HG02885 (cell line): ENCODE measurements at regions not wholly inside any gene's neighbourhood (a gene's known extent, or its start where the extent isn't known, plus 50 kb on each side); places are given as distances from the start of the nearest gene placed in this dataset.
"Not testable (repeated sequence)": the region's sequence is repeated elsewhere in the genome, so short reads cannot be mapped to it uniquely, and the experiment has no call there.

ENCODE experiments used
- ATAC-seq: cut with Tn5 transposase; IDR thresholded peaks from one replicate; pipeline ENCODE4 v1.9.1; 2021; ENCODE audit warnings: mild to moderate bottlenecking; ENCODE audit not compliant: unreplicated experiment, poor library complexity

GRCh38 chr10:117601716-117602115 lies 59.2 kb downstream of the EMX2 start:
- ATAC-seq = no peak

DNA sequence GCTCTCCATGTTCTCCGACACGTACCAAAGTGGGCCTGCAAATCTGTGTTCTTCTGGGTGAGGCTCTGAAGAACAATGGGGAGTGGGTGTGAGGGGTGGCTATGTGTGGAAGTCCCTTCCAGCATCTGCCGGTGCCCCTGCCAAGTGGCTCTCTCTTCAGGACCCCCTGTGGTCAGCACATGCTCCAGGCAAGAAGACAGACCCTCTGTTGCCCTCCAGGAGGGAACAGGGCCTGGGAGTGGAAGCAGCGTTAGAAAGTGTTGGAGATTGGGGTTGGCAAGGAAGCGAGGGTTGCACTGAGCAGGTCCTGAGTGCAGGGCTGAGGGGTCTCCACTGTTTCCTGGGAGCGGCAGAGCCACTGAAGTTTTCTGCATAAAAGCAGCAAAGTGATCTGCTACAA lies 60.5 kb downstream of the EMX2 start:
- no peak for ATAC-seq

DNA sequence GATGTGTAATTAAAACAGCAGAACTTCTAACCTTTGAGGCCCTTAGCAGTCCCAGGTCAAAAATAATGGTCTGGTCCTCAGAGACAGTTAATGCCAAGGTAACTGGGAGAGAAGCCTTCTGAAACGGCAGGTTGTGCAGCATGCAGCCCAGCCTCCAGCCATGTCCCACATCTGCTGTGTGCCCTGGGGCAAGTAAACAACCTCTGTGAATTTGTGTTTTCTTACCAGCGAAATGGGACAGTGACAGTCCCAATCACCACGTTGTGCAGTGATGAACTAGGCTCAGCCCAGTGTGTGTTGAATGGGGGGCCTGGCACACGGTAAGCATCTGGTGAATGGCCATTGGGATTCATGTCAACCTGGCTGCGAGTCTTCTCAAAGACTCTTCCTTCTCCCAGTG lies 61.2 kb downstream of the EMX2 start:
- no peak for ATAC-seq

DNA sequence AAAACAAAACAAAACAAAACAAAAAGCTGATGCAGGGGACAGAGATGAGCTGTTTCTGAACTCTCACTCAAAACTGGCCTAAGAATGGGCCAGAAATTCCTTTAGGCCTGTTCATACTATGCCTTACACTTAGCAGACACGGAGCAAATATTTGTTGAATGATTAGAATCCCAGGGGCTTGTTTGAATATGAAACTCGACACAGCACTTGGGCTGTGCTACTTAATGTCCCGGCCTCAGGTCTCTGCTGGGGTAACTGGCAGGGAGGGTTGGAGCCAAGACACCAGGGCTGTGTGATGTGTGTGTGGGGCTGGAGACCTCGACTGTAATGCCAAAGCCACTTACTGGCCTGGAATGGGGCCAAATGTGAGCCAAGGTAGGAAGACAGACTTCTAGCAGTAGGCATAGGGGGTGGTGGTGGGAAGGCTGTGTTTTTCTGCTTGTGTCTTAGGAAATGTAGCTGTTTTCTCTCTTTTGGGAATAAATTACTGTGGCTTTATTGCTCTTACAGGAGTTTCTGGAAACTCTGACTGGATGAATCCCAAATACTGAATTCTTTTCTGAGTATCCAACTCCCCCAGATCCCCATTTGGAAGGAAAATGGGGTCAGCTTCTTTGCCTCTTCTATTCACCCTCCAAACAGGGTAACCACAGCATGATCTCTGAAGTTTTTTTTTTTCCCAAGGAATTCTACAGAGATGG lies 66.7 kb downstream of the EMX2 start:
- ATAC-seq = peak; percentile 39

GRCh38 chr10:117609796-117610170 lies 67.2 kb downstream of the EMX2 start:
- no peak for ATAC-seq

DNA sequence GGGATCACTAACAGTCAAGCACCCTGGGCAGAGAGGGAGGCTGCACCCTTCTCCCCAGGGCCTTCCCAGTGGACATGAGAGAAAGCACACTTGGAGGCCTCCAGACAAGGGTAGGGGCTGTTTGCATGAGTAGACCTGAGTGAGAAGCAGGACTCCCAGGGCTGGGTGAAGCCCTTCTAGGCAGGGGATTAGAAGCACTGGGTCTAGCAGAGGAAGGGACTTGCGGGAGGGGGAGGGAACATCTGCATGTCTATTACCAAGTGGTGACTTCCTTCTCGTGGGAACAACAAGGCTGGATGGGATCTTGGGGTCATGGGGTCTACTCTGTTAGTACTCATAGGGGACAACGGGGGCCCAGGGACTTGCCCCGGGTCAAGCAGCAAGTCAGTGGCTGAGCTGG lies 67.8 kb downstream of the EMX2 start:
- ATAC-seq = no peak

DNA sequence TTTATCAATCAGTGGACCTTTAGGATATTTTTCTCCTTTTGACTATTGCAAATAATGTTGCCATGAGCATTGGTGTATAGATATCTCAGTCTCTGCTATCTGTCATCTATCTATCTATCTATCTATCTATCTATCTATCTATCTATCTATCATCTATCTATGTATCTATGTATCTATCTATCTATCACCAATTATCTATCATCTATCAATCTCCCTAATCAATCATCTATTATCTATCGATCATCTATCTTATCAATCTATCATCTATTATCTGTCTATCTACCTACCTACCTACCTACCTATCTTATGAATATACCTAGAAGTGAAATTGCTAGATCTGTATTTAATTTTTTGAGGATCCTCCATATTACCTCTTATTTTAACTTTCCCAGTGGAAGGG lies 69.6 kb downstream of the EMX2 start:
- no peak for ATAC-seq

GRCh38 chr10:117615649-117616048 lies 73.1 kb downstream of the EMX2 start:
- ATAC-seq = no peak

DNA sequence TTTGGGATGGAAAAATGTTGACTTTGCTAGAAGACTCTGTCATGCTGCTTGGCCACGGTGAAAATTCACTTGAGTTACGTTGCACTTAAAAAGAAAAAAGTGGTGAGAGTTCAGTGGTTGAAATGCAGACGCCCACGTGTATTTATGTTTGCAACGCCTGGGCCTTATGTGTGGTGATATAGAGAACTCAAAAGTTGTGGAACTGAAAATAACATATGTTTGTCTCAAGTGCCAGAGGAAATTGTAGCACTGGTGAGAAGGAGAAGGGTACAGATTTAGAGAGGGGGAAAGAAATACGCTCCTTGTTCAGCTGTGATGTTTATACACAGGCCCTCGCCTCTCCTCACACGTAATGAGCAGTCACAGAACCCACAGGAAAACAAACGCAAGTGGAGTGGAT lies 73.6 kb downstream of the EMX2 start:
- peak; percentile 91 for ATAC-seq

DNA sequence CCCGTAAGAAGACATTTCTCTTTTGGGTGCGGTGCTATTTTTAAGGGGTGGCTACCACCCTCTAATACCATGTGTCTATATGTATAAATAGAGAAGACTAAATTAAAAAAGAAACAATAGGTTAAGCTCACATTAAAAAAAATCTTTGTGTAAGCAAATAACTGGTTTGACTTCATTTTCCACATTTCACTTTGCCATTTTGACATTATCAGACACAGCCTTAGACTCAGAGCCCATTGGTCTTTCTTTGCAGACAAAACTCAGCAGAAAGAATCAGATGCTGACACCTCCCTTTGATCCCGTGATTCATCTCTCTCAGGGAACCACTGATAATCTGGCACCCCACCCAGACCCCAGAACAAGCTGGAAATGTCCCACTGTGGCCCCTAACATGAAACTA lies 74.5 kb downstream of the EMX2 start:
- ATAC-seq = no peak

DNA sequence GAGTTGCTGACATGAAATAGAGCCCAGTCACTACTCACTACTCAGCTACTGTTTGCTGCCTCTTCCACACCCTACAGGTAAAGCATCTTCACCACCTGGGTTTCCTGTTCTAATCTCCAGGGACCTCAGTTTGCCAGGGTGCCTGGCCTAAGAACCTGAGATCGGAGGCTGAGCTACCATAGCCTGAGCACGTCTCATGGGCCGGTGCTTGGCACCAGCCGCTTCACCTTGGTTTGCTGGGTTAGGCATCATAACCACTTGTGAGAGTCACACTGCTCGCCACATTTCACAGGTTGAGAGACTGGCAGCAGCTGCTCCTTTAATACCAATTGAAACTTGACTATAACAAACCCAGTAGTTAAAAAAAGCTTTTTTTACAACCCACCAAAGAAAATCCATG lies 75.1 kb downstream of the EMX2 start:
- ATAC-seq = no peak

- ATAC-seq = no peak
Observed at GRCh38 chr10:117619223-117619622, 76.7 kb downstream of the EMX2 start.

DNA sequence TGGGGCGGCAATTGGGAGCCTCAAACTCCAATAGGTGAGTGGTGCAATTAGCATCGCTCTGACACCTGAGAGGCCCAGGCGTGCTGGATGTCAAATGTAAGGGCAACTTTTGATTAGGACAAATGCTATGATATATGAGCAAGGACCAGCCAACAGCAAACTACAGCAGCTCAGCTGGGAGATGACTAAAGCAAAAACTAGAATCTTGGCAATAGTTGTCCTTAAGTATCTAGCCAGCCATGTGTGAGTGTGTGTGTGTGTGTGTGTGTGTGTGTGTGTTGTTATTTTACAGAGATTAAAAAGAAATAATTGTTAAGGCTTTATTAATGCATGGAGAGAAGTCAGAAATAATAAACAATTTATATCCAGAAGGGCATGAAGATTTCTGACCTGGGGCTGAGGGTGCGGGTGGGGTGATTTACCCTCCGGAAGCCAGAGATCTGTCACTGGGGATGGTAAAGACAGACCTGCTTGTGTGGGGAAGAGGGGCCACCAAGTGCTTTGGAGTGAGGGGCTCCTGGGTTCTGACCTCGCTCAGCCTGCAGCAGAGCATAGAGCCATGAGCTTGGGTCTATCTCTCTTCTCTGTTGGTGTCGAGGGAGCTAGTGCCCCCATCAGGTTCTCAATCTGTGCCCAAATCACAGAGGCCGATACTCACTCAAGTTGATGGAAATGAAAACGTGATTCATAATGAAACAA lies 77.3 kb downstream of the EMX2 start:
- no peak for ATAC-seq

- no peak for ATAC-seq
Observed at GRCh38 chr10:117621196-117621595, 78.7 kb downstream of the EMX2 start.

DNA sequence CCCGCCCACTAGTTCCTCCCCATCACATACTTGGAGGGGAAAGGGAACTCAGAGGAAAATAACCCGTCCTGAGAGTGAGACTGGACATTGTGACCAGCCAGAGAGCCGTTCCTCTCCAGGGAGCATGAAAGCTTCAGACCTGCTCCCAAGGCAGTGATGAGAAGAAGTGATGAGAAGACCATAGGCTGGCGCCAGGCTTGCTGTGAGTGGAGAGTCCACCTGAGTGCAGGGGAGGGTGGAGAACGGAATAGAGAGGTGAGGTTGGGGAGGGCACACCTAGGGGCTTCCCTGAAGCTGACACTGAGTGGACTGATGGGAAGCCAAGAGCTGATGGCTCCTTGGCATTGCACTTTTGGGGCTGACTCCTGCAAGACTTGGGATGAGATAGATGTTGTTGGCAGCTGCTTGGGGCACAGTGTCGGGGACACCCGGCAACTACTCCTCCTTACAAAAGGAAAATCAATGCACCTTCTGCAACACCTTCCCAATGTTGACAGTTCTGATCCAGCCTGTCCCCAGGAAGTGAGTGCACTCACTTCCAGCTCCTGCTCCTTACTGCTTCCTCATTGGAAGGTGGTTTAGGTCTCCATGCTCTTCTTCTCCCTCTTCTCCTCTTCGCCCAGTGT lies 79.4 kb downstream of the EMX2 start:
- no peak for ATAC-seq

- no peak for ATAC-seq
Observed at GRCh38 chr10:117622471-117623184, 80.1 kb downstream of the EMX2 start.

- ATAC-seq = no peak
Observed at GRCh38 chr10:117626228-117626627, 83.7 kb downstream of the EMX2 start.

DNA sequence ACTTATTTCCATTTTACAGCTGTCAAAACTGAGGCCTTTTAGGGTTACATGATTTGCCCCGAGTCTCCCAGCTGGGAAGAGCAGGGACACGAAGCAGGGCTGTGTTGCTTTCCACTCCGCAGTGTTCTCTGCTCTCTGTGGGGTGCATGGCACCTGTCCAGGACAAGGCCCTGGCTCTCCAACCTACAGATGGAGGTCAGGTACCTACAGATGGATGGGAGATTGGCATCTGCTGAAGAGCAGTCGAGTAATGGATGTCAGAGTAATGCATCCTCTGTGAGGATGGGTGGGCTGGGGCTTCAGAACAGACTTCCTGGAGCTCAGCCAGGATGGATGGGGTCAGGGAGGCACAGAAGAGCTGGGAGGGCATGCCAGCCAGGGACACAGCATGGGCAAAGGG lies 85.0 kb downstream of the EMX2 start:
- ATAC-seq = no peak

DNA sequence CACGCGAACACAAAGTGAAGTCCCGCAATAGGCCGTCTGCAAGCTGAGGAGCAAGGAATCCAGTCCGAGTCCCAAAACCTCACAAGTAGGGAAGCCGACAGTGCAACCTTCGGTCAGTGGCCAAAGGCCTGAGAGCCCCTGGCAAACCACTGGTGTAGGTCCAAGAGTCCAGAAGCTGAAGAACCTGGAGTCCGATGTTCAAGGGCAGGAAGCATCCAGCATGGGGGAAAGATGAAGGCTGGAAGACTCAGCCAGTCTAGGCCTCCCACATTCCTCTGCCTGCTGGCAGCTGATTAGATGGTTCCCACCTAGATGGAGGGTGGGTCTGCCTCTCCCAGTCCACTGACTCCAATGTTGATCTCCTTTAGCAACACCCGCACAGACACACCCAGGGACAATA lies 87.2 kb downstream of the EMX2 start:
- not testable (repeated sequence) for ATAC-seq

DNA sequence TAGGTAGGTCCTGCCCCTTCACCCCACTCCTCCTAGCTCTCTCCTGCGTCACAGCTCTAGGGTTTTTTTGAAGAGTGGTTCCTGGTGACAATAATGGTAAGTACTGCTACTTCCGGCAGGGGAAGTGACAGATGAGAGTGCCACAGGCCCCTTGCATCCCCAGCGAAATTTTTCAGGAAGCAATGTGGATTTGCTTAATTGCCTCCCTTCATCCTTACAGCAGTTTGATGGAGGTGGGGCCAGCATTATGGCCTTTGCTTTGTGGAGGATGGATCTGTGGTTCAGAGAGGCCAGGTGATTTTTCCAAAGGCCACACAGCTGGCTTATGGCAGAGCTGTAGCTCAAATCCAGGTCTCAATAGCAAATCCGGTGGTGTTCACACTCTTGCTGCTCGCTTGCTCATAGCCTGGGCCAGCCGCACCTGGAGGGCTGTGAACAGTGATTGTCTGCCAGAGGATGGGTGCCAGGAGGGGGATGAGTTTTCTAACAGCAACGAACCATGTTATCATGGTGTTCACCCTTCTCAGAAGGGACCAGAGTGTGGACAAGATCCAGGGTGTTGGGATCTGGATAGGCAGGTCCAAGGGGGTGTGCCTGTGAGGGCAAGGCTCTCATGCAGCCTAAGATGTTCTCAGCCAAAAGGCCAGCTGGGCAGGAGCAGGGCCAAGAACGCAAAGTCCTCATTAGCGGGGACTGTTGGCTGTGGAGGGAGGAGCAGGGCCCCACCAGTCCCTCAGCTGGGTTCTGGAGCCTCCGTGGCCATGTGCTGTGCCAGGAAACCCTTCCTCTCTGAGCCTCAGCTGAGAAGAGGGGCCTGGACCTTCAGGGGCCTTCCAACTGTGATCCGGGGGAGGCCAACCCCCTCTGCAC lies 89.0 kb downstream of the EMX2 start:
- ATAC-seq = no peak
